Transverse colon (tissue), 3 donors: ENCODE measurements at regions not wholly inside any gene's neighbourhood (a gene's known extent, or its start where the extent isn't known, plus 50 kb on each side); places are given as distances from the start of the nearest gene placed in this dataset.

Experiments used
- CTCF ChIP-seq, 5 experiments: fragments of 200-600 bp in 3 of 5; fragments of 450-650 bp in 2 of 5; sonication (generic) in 3 of 5; IDR thresholded peaks; 1 replicate in 2 of 5; 2 replicates in 3 of 5; pipeline ENCODE4 v1.5.1; 2016 to 2017; ENCODE audit warnings: antibody characterized with exemption in 5 of 5, inconsistent platforms in 3 of 5, mild to moderate bottlenecking in 2 of 5, moderate library complexity in 1 of 5
- EP300 ChIP-seq: sonication (generic); formaldehyde crosslinking; IDR thresholded peaks from one replicate; pipeline ENCODE4 v1.6.1; 2017; ENCODE audit warnings: antibody characterized with exemption, low read depth

DNA sequence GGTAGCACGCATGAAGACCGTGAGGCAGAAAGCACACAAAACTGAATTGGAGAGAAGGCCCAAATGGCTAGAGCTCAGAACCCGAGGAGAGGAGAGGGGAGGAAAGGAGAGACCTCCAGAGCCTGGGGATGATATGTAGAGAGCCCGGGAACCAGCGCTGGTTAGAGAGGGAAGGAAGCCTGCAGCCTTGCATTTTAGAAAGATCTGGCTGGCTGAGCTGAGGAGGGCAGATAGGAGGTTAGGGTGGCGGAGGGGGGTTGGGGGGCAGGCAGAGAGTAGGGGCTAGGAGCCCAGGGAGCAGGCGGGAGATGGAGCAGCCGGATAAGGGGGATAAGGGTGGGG, 127.2 kb downstream of the C9orf50 start:
- TF ChIP-seq EP300 = no peak
- no peak for TF ChIP-seq CTCF (IDR thresholded peaks at IDR 0.05)
